Calu3 (cell line): ENCODE measurements at regions not wholly inside any gene's neighbourhood (a gene's known extent, or its start where the extent isn't known, plus 50 kb on each side); places are given as distances from the start of the nearest gene placed in this dataset.

Source experiments
- BruUV-seq: library from RNA; stranded (reverse); fragments of 400-500 nt; replicated peaks from 2 replicates; lab custom pipeline; 2021; lab: Mats Ljungman, UMichigan
- CTCF ChIA-PET: fragments of 300-600 bp; sonication (Branson Sonifier 250); formaldehyde crosslinking; loops from one replicate; lab custom pipeline; 2022; ENCODE audit warnings: antibody characterized with exemption; lab: Charles Lee
- DNase-seq: peaks from one replicate; pipeline ENCODE4 v3.0.0; 2022
- H3K27ac Mint-ChIP-seq: one replicate; pipeline ENCODE4 v1.8.0; 2022; ENCODE audit warnings: mixed read lengths; ENCODE audit not compliant: unreplicated experiment
- H3K27me3 Mint-ChIP-seq: one replicate; pipeline ENCODE4 v1.8.0; 2022; ENCODE audit warnings: mixed read lengths; ENCODE audit not compliant: unreplicated experiment
- H3K36me3 Mint-ChIP-seq: one replicate; pipeline ENCODE4 v1.8.0; 2022; ENCODE audit warnings: mild to moderate bottlenecking, moderate library complexity, mixed read lengths; ENCODE audit not compliant: insufficient read depth, unreplicated experiment
- H3K4me1 Mint-ChIP-seq: one replicate; pipeline ENCODE4 v1.8.0; 2022; ENCODE audit warnings: mild to moderate bottlenecking, low read depth, mixed read lengths; ENCODE audit not compliant: unreplicated experiment
- H3K4me3 Mint-ChIP-seq: one replicate; pipeline ENCODE4 v1.8.0; 2022; ENCODE audit warnings: mild to moderate bottlenecking, low read depth, moderate library complexity, mixed read lengths; ENCODE audit not compliant: unreplicated experiment
- H3K9me3 Mint-ChIP-seq: one replicate; pipeline ENCODE4 v1.8.0; 2022; ENCODE audit warnings: low read depth, mixed read lengths; ENCODE audit not compliant: unreplicated experiment
- intact Hi-C: fragments of 100-400 bp; cut with micrococcal nuclease; formaldehyde crosslinking; loops from one replicate; pipeline ENCODE4 v1.10.0; 2022; ENCODE audit not compliant: unreplicated experiment
- TF ChIP-seq, protein P1 (sequence below): fragments of 200-600 bp; IDR thresholded peaks from one replicate; pipeline ENCODE4 v1.8.0; 2022; ENCODE audit warnings: antibody characterized with exemption; ENCODE audit not compliant: unreplicated experiment

DNA sequence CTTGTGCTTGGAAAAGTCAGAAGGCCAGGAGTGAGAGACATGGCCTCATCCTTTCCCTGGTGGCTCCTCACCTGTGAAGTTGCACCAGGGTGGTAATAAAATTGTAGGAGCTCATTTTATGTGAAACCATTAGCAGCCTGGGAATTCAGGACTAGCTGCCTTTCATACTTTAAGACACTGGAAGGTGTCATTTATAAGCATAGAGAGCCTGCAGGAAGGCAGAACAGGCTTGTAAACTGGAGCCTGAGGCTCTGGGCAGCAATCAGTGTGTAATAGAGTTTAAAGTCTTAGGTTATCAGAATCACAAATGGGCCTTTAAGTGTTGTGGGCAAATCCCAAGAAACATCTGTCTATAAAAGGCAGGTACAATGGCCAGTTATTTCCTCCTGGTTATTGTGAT, 127.2 kb downstream of the TM9SF2 start:
- H3K9me3 Mint-ChIP-seq, result no peaks in the 10 kb centered on the region
- no peak overlapping the region for H3K4me3 Mint-ChIP-seq
- H3K27ac Mint-ChIP-seq, result no peak overlapping the region
- no peak for DNase-seq
- TF ChIP-seq, protein P1, sequence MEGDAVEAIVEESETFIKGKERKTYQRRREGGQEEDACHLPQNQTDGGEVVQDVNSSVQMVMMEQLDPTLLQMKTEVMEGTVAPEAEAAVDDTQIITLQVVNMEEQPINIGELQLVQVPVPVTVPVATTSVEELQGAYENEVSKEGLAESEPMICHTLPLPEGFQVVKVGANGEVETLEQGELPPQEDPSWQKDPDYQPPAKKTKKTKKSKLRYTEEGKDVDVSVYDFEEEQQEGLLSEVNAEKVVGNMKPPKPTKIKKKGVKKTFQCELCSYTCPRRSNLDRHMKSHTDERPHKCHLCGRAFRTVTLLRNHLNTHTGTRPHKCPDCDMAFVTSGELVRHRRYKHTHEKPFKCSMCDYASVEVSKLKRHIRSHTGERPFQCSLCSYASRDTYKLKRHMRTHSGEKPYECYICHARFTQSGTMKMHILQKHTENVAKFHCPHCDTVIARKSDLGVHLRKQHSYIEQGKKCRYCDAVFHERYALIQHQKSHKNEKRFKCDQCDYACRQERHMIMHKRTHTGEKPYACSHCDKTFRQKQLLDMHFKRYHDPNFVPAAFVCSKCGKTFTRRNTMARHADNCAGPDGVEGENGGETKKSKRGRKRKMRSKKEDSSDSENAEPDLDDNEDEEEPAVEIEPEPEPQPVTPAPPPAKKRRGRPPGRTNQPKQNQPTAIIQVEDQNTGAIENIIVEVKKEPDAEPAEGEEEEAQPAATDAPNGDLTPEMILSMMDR, result no peak
- CTCF ChIA-PET, result no interaction called here
- no peaks in the 10 kb centered on the region for H3K4me1 Mint-ChIP-seq
- no peaks in the 10 kb centered on the region for H3K36me3 Mint-ChIP-seq
- intact Hi-C loops, result no loop called here
- BruUV-seq, result no TSS peak
- H3K27me3 Mint-ChIP-seq, result no peaks in the 10 kb centered on the region

GRCh38 chr13:99626461-99627082, 125.3 kb downstream of the TM9SF2 start:
- no peak overlapping the region for H3K27ac Mint-ChIP-seq
- no peaks in the 10 kb centered on the region for H3K9me3 Mint-ChIP-seq
- H3K27me3 Mint-ChIP-seq, result no peaks in the 10 kb centered on the region
- BruUV-seq, result no TSS peak
- DNase-seq, result no peak
- CTCF ChIA-PET, result no interaction called here
- H3K4me1 Mint-ChIP-seq, result no peaks in the 10 kb centered on the region
- intact Hi-C loops, result no loop called here
- no peaks in the 10 kb centered on the region for H3K36me3 Mint-ChIP-seq
- H3K4me3 Mint-ChIP-seq, result no peak overlapping the region
- TF ChIP-seq, protein P1, result no peak

GRCh38 chr13:99624936-99625540, 123.8 kb downstream of the TM9SF2 start:
- DNase-seq, result no peak
- no peaks in the 10 kb centered on the region for H3K4me1 Mint-ChIP-seq
- no peak overlapping the region for H3K4me3 Mint-ChIP-seq
- H3K27ac Mint-ChIP-seq, result no peak overlapping the region
- H3K27me3 Mint-ChIP-seq, result no peaks in the 10 kb centered on the region
- H3K36me3 Mint-ChIP-seq, result no peaks in the 10 kb centered on the region
- CTCF ChIA-PET, result no interaction called here
- H3K9me3 Mint-ChIP-seq, result no peaks in the 10 kb centered on the region
- intact Hi-C loops, result no loop called here
- BruUV-seq, result no TSS peak
- TF ChIP-seq, protein P1, result no peak

GRCh38 chr13:99620806-99621205, 119.5 kb downstream of the TM9SF2 start:
- no peaks in the 10 kb centered on the region for H3K4me1 Mint-ChIP-seq
- no peak overlapping the region for H3K27ac Mint-ChIP-seq
- TF ChIP-seq, protein P1, result no peak
- no TSS peak for BruUV-seq
- H3K4me3 Mint-ChIP-seq, result no peak overlapping the region
- H3K36me3 Mint-ChIP-seq, result no peaks in the 10 kb centered on the region
- intact Hi-C loops, result no loop called here
- CTCF ChIA-PET, result no interaction called here
- no peaks in the 10 kb centered on the region for H3K27me3 Mint-ChIP-seq
- H3K9me3 Mint-ChIP-seq, result no peaks in the 10 kb centered on the region
- DNase-seq, result no peak
